WTC11 (cell line): ENCODE measurements at regions not wholly inside any gene's neighbourhood (a gene's known extent, or its start where the extent isn't known, plus 50 kb on each side); places are given as distances from the start of the nearest gene placed in this dataset.

Experiments used
- ATAC-seq: fragments of 200-7000 bp; cut with Tn5 transposase; 2 replicates; pipeline ENCODE4 v1.10.0; 2021; ENCODE audit warnings: mild to moderate bottlenecking, moderate library complexity
- CTCF ChIA-PET: fragments of 300-600 bp; sonication (Branson Sonifier 250); formaldehyde crosslinking; loops from one replicate; lab custom pipeline; 2021; ENCODE audit warnings: antibody characterized with exemption; lab: Charles Lee
- POLR2A ChIA-PET: fragments of 350-600 bp; sonication (Branson Sonifier 250); formaldehyde crosslinking; loops from one replicate; lab custom pipeline; 2021; ENCODE audit warnings: antibody characterized with exemption; lab: Charles Lee
- DNase-seq: peaks from one replicate; pipeline ENCODE4 v3.0.0; 2021; ENCODE audit warnings: low spot score
- H3K27ac Mint-ChIP-seq: 2 replicates; pipeline ENCODE4 v1.8.0; 2021; ENCODE audit warnings: mixed read lengths
- H3K27me3 Mint-ChIP-seq: 2 replicates; pipeline ENCODE4 v1.8.0; 2021; ENCODE audit warnings: low read depth, mild to moderate bottlenecking, moderate library complexity, mixed read lengths
- H3K36me3 Mint-ChIP-seq: 2 replicates; pipeline ENCODE4 v1.8.0; 2021; ENCODE audit warnings: mixed read lengths
- H3K4me1 Mint-ChIP-seq: 2 replicates; pipeline ENCODE4 v1.8.0; 2022; ENCODE audit warnings: mixed read lengths
- H3K4me3 Mint-ChIP-seq: 2 replicates; pipeline ENCODE4 v1.8.0; 2021; ENCODE audit warnings: mild to moderate bottlenecking, moderate library complexity, mixed read lengths
- H3K9me3 Mint-ChIP-seq: 2 replicates; pipeline ENCODE4 v1.8.0; 2021; ENCODE audit warnings: mixed read lengths
- CREM ChIP-seq: sonication (generic); formaldehyde crosslinking; IDR thresholded peaks from 2 replicates; pipeline ENCODE4 v1.8.1; 2022; ENCODE audit warnings: mild to moderate bottlenecking, missing genetic modification reagents, moderate library complexity
- ETV6 ChIP-seq: sonication (generic); formaldehyde crosslinking; IDR thresholded peaks from 2 replicates; pipeline ENCODE4 v1.8.1; 2022; ENCODE audit warnings: mild to moderate bottlenecking, missing genetic modification reagents
- GTF2I ChIP-seq: fragments of 250-450 bp; sonication (Bioruptor Pico); conservative IDR thresholded peaks from 2 replicates; pipeline ENCODE4 v1.4.0; 2021; ENCODE audit warnings: mild to moderate bottlenecking
- IRF2 ChIP-seq: sonication (generic); formaldehyde crosslinking; IDR thresholded peaks from 2 replicates; pipeline ENCODE4 v1.8.0; 2022; ENCODE audit warnings: low read depth, missing genetic modification reagents, borderline replicate concordance
- MAX ChIP-seq: sonication (generic); formaldehyde crosslinking; IDR thresholded peaks from 2 replicates; pipeline ENCODE4 v1.8.0; 2022; ENCODE audit warnings: mild to moderate bottlenecking, missing genetic modification reagents
- MXD4 ChIP-seq: fragments of 250-450 bp; sonication (Bioruptor Pico); IDR thresholded peaks from 2 replicates; pipeline ENCODE4 v1.8.0; 2021; ENCODE audit warnings: mild to moderate bottlenecking, moderate library complexity, borderline replicate concordance
- NFYB ChIP-seq: sonication (generic); formaldehyde crosslinking; conservative IDR thresholded peaks from 2 replicates; pipeline ENCODE4 v1.8.0; 2022; ENCODE audit warnings: low read depth, missing genetic modification reagents
- NR2C2 ChIP-seq: sonication (generic); formaldehyde crosslinking; IDR thresholded peaks from 2 replicates; pipeline ENCODE4 v1.8.0; 2022; ENCODE audit warnings: mild to moderate bottlenecking, missing genetic modification reagents
- STAT6 ChIP-seq: sonication (generic); formaldehyde crosslinking; conservative IDR thresholded peaks from 2 replicates; pipeline ENCODE4 v1.8.1; 2023; ENCODE audit warnings: mild to moderate bottlenecking, low read depth, missing genetic modification reagents, moderate library complexity
- ZNF138 ChIP-seq: sonication (generic); formaldehyde crosslinking; conservative IDR thresholded peaks from 2 replicates; pipeline ENCODE4 v1.8.1; 2022; ENCODE audit warnings: mild to moderate bottlenecking, moderate library complexity, missing genetic modification reagents
- ZNF671 ChIP-seq: fragments of 250-450 bp; sonication (Bioruptor Pico); IDR thresholded peaks from 2 replicates; pipeline ENCODE4 v1.8.0; 2021; ENCODE audit warnings: mild to moderate bottlenecking
- TF ChIP-seq, protein P1 (sequence below): sonication (generic); formaldehyde crosslinking; IDR thresholded peaks from 2 replicates; pipeline ENCODE4 v1.8.1; 2023; ENCODE audit warnings: mild to moderate bottlenecking, missing genetic modification reagents, borderline replicate concordance
- TF ChIP-seq, protein P2 (sequence below): sonication (generic); formaldehyde crosslinking; IDR thresholded peaks from 2 replicates; pipeline ENCODE4 v1.8.1; 2023; ENCODE audit warnings: mild to moderate bottlenecking, missing genetic modification reagents
- TF ChIP-seq, protein P3 (sequence below): fragments of 250-450 bp; sonication (Bioruptor Pico); IDR thresholded peaks from 2 replicates; pipeline ENCODE4 v1.9.0; 2021; ENCODE audit warnings: mild to moderate bottlenecking
- TF ChIP-seq, protein P4 (sequence below): fragments of 250-450 bp; sonication (Bioruptor Pico); IDR thresholded peaks from 2 replicates; pipeline ENCODE4 v1.9.0; 2021; ENCODE audit warnings: mild to moderate bottlenecking
- TF ChIP-seq, protein P5 (sequence below): fragments of 250-450 bp; sonication (Bioruptor Pico); IDR thresholded peaks from 2 replicates; pipeline ENCODE4 v1.9.0; 2021; ENCODE audit warnings: moderate library complexity, mild to moderate bottlenecking, inconsistent platforms, borderline replicate concordance

GRCh38 chr12:105798256-105798845 lies 340.4 kb downstream of the NUAK1 start (continued):
- TF ChIP-seq ZNF138, result no peak
- TF ChIP-seq, protein P1, sequence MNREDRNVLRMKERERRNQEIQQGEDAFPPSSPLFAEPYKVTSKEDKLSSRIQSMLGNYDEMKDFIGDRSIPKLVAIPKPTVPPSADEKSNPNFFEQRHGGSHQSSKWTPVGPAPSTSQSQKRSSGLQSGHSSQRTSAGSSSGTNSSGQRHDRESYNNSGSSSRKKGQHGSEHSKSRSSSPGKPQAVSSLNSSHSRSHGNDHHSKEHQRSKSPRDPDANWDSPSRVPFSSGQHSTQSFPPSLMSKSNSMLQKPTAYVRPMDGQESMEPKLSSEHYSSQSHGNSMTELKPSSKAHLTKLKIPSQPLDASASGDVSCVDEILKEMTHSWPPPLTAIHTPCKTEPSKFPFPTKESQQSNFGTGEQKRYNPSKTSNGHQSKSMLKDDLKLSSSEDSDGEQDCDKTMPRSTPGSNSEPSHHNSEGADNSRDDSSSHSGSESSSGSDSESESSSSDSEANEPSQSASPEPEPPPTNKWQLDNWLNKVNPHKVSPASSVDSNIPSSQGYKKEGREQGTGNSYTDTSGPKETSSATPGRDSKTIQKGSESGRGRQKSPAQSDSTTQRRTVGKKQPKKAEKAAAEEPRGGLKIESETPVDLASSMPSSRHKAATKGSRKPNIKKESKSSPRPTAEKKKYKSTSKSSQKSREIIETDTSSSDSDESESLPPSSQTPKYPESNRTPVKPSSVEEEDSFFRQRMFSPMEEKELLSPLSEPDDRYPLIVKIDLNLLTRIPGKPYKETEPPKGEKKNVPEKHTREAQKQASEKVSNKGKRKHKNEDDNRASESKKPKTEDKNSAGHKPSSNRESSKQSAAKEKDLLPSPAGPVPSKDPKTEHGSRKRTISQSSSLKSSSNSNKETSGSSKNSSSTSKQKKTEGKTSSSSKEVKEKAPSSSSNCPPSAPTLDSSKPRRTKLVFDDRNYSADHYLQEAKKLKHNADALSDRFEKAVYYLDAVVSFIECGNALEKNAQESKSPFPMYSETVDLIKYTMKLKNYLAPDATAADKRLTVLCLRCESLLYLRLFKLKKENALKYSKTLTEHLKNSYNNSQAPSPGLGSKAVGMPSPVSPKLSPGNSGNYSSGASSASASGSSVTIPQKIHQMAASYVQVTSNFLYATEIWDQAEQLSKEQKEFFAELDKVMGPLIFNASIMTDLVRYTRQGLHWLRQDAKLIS, result no peak

- H3K27me3 Mint-ChIP-seq, result no peaks in the 10 kb centered on the region; the same call in 1 of the 2 replicates
- H3K36me3 Mint-ChIP-seq, result peaks cover 2% of the 10 kb centered on the region
- no peaks in the 10 kb centered on the region for H3K4me1 Mint-ChIP-seq
- peaks cover 13% of the 10 kb centered on the region for H3K9me3 Mint-ChIP-seq
- no peak overlapping the region for H3K27ac Mint-ChIP-seq
- CTCF ChIA-PET, result no interaction called here
- DNase-seq (no peak), ATAC-seq (no peak)
- H3K4me3 Mint-ChIP-seq, result no peak overlapping the region
- POLR2A ChIA-PET, result interaction anchor here (0.5 kb wide), 1 partner anchor 39 kb away, joined by 3 read pairs; no protein-coding TSS in a partner anchor
- TF ChIP-seq, protein P2, sequence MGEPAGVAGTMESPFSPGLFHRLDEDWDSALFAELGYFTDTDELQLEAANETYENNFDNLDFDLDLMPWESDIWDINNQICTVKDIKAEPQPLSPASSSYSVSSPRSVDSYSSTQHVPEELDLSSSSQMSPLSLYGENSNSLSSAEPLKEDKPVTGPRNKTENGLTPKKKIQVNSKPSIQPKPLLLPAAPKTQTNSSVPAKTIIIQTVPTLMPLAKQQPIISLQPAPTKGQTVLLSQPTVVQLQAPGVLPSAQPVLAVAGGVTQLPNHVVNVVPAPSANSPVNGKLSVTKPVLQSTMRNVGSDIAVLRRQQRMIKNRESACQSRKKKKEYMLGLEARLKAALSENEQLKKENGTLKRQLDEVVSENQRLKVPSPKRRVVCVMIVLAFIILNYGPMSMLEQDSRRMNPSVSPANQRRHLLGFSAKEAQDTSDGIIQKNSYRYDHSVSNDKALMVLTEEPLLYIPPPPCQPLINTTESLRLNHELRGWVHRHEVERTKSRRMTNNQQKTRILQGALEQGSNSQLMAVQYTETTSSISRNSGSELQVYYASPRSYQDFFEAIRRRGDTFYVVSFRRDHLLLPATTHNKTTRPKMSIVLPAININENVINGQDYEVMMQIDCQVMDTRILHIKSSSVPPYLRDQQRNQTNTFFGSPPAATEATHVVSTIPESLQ (CRISPR knock-in tag), result no peak
- TF ChIP-seq NR2C2 (CRISPR knock-in tag) (no peak), ETV6 (no peak), GTF2I (no peak), STAT6 (CRISPR knock-in tag) (no peak), MXD4 (CRISPR knock-in tag) (no peak), NFYB (no peak), MAX (CRISPR knock-in tag) (no peak), IRF2 (CRISPR knock-in tag) (no peak), ZNF671 (CRISPR knock-in tag) (no peak), CREM (no peak)
- TF ChIP-seq, protein P1, result no peak
- TF ChIP-seq, protein P3, sequence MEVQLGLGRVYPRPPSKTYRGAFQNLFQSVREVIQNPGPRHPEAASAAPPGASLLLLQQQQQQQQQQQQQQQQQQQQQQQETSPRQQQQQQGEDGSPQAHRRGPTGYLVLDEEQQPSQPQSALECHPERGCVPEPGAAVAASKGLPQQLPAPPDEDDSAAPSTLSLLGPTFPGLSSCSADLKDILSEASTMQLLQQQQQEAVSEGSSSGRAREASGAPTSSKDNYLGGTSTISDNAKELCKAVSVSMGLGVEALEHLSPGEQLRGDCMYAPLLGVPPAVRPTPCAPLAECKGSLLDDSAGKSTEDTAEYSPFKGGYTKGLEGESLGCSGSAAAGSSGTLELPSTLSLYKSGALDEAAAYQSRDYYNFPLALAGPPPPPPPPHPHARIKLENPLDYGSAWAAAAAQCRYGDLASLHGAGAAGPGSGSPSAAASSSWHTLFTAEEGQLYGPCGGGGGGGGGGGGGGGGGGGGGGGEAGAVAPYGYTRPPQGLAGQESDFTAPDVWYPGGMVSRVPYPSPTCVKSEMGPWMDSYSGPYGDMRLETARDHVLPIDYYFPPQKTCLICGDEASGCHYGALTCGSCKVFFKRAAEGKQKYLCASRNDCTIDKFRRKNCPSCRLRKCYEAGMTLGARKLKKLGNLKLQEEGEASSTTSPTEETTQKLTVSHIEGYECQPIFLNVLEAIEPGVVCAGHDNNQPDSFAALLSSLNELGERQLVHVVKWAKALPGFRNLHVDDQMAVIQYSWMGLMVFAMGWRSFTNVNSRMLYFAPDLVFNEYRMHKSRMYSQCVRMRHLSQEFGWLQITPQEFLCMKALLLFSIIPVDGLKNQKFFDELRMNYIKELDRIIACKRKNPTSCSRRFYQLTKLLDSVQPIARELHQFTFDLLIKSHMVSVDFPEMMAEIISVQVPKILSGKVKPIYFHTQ, result no peak
- TF ChIP-seq, protein P4, sequence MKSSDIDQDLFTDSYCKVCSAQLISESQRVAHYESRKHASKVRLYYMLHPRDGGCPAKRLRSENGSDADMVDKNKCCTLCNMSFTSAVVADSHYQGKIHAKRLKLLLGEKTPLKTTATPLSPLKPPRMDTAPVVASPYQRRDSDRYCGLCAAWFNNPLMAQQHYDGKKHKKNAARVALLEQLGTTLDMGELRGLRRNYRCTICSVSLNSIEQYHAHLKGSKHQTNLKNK (CRISPR knock-in tag), result no peak
- TF ChIP-seq, protein P5, sequence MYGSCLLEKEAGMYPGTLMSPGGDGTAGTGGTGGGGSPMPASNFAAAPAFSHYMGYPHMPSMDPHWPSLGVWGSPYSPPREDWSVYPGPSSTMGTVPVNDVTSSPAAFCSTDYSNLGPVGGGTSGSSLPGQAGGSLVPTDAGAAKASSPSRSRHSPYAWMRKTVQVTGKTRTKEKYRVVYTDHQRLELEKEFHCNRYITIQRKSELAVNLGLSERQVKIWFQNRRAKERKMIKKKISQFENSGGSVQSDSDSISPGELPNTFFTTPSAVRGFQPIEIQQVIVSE, result no peak
Measured at GRCh38 chr12:105799103-105799502, 339.7 kb downstream of the NUAK1 start.
